ENCODE measurements at regions not wholly inside any gene's neighbourhood (a gene's known extent, or its start where the extent isn't known, plus 50 kb on each side); places are given as distances from the start of the nearest gene placed in this dataset.
A peak's percentile ranks its signal among the peaks of the same experiment; 100 is the strongest.

DNA sequence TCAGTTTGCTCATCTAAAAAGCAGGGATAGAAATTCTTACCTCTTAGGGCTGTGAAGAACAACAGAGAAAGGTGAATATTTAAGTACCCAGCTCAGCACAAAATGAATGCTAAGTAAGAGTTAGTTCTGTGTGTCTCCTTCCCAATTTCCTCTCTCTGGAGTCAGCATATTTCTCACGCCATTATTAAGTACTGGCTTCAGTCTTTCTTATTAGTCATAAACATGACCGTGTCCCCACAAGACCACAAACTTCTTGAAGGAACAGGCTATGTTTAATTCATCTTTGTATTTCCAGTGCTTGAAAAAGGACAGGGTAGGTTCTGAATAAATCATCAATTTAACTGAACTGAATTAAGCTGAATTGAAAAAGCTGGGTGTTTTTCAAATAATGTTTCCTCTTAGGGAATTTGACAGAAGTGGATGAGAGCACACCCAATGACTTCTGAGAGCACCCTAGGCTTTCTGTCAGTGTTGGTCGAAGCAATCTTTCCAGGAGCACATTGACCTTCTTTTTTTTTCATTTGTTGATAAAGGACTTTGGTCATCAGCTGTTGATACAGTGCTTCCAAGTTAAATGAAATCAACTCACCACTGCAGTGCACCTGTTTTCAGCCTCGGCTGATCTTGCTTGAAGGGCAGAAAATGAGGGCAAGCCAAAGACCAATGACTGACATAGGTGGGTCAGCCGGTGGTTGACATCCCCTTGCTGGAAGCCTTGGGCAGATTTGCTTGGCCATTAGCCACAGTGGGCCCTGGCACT lies 324.6 kb downstream of the MFSD1 start:
- TF ChIP-seq, protein P1, sequence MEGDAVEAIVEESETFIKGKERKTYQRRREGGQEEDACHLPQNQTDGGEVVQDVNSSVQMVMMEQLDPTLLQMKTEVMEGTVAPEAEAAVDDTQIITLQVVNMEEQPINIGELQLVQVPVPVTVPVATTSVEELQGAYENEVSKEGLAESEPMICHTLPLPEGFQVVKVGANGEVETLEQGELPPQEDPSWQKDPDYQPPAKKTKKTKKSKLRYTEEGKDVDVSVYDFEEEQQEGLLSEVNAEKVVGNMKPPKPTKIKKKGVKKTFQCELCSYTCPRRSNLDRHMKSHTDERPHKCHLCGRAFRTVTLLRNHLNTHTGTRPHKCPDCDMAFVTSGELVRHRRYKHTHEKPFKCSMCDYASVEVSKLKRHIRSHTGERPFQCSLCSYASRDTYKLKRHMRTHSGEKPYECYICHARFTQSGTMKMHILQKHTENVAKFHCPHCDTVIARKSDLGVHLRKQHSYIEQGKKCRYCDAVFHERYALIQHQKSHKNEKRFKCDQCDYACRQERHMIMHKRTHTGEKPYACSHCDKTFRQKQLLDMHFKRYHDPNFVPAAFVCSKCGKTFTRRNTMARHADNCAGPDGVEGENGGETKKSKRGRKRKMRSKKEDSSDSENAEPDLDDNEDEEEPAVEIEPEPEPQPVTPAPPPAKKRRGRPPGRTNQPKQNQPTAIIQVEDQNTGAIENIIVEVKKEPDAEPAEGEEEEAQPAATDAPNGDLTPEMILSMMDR (IDR thresholded peaks at IDR 0.05; ENCODE audit: insufficient read depth, low read depth, low read length): no peak
- H3K4me3 ChIP-seq (ENCODE audit: low read depth, low read length): no peak overlapping the region
- DNase-seq (ENCODE audit: low read depth): peak; percentile 17

DNA sequence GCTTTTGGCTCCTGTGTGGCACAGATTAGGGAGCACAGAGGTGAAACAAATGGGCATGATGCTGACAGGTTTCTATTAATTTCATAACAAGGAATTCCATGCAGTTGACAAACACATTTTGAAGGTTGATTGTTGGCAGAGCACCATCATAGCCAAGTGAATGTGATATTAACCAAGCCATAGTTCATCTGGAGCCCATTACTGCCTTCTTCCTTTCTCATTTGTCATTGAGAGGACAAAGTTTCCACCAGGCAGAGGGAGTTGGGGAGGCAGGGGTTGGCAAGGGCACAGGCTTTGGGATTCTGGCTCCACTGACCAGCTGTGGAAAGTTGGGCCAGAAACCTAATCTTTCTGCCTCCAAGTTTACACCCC lies 325.2 kb downstream of the MFSD1 start:
- H3K4me3 ChIP-seq (ENCODE audit: low read depth, low read length): no peak overlapping the region
- TF ChIP-seq, protein P1 (IDR thresholded peaks at IDR 0.05; ENCODE audit: insufficient read depth, low read depth, low read length): no peak
- no peak for DNase-seq (ENCODE audit: low read depth)

DNA sequence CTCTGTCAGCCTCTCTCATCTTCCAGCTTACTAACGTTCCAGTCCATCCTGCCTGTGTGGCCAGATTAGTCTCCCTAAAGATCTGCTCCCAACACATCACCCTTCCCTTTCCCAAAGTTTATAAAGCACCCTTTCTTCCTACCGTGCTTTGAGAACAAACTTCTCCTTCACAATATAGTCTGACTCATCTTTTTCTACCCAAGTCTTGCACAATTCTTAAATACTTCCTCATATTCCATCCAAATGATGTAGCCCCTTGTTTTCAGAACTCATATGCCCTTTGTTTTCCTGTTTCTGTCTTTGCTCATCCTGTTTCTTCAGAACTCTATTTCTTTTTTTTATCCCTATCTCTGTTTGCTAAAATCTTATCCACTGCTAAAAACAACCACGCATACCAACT lies 326.8 kb downstream of the MFSD1 start:
- DNase-seq (ENCODE audit: low read depth): peak; percentile 77
- TF ChIP-seq, protein P1 (IDR thresholded peaks at IDR 0.05; ENCODE audit: insufficient read depth, low read depth, low read length): no peak
- H3K4me3 ChIP-seq (ENCODE audit: low read depth, low read length): no peak overlapping the region

DNA sequence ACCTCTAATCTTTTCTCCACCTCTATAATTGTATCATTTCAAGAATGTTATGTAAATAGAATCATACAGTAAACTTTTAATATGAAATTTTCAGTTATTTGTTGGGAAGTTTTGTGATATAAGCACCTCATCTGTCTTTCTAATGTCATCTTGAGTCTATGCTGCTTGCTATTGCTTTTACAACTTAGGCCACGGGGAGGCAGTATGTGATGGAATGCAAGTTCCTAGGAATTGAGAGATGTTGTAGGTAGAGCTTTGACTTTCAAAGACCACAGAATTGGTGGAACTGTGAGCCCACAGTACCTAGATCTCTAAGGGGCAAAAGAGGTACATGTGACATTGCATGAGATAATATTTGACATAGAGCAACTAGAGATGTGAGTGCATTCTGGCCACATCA lies 328.3 kb downstream of the MFSD1 start:
- H3K4me3 ChIP-seq (ENCODE audit: low read depth, low read length): no peak overlapping the region
- TF ChIP-seq, protein P1 (IDR thresholded peaks at IDR 0.05; ENCODE audit: insufficient read depth, low read depth, low read length): peak; percentile 37
- DNase-seq (ENCODE audit: low read depth): peak; percentile 17

DNA sequence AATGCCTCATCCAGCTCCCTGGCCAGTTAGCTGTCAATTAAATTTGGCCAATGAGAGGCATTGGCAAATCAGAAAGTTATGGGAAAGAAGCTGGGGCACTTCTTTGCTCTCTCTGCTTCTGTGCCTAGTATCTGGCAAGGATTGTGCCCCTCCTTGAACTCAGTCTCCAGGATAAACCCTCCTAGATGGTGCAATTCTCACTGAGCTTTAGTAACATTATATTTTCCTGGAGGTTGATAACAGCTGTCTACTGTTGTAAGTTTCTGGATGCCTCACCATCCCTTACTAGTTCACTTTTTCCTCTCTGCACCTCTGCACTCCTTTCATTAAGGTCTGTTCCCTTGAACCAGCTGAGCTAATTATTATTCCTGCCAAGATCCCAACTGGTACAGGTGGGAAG lies 329.5 kb downstream of the MFSD1 start:
- no peak for DNase-seq (ENCODE audit: low read depth)
- H3K4me3 ChIP-seq (ENCODE audit: low read depth, low read length): no peak overlapping the region
- TF ChIP-seq, protein P1 (IDR thresholded peaks at IDR 0.05; ENCODE audit: insufficient read depth, low read depth, low read length): no peak

DNA sequence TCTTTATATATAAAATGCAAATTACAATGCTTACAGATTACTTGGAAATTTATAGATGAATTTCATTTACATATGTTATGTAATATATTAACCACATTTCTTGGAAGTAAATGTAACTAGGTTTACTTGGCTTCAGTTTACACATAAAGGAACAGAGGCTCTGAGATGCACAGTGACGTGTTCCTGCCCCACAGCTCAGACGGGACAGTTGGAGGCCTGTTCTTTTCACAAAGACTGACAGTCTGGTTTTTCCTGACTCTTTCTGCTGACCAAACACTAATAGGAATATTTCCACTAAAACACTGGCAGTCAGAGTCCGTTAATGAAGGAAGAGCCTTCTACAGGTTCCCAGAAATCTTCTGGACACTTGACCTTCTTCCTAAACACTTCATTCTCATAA lies 336.1 kb downstream of the MFSD1 start:
- no peak for DNase-seq (ENCODE audit: low read depth)
- no peak overlapping the region for H3K4me3 ChIP-seq (ENCODE audit: low read depth, low read length)
- TF ChIP-seq, protein P1 (IDR thresholded peaks at IDR 0.05; ENCODE audit: insufficient read depth, low read depth, low read length): no peak

DNA sequence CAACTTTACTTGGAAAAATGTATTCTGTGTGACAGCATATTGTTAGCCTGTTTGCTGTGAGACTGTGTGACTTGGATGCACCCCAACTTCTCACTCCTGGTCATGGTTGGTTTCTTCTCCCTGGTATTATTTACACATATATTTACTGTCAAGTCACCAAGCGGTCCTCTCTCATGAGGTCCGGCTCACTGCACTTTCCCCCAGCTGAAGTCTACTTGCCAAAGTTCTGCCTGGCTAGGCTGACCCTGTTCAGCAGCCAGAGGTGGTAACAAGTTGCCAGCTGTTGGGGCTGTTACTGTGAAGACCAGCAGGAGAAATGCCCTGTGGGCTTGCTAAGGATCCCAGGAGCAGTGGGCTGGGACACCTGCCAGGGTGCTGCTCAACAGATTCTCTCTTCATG lies 337.5 kb downstream of the MFSD1 start:
- TF ChIP-seq, protein P1 (IDR thresholded peaks at IDR 0.05; ENCODE audit: insufficient read depth, low read depth, low read length): no peak
- H3K4me3 ChIP-seq (ENCODE audit: low read depth, low read length): no peak overlapping the region
- no peak for DNase-seq (ENCODE audit: low read depth)
